SIG-M5 treated with dmso at 0.1 percent for 504 hours (cell line): ENCODE measurements at regions not wholly inside any gene's neighbourhood (a gene's known extent, or its start where the extent isn't known, plus 50 kb on each side); places are given as distances from the start of the nearest gene placed in this dataset.
"Not testable (repeated sequence)": the region's sequence is repeated elsewhere in the genome, so short reads cannot be mapped to it uniquely, and the experiment has no call there.

Experiments
- DNase-seq: peaks from one replicate; lab custom pipeline; 2025; ENCODE audit not compliant: unreplicated experiment; lab: John Stamatoyannopoulos, UW

DNA sequence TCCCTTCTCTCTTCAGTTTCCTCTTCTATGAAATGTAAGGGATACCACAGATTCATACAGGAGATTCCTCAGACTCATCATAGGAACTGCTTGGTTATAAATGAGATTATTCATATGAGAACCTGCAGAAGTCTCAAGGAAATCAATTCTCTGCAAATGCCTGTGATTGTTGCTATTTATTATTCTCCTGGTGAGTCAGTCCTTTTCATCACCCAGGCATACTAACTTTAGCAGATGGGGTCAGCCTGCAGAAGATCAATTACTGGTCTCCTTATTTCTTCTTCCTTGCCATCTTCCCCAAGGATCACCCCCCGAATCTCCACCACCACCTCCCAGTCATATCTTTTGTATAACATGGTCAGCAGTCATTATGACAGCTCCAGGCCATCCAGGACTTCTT is 53.8 kb upstream of the DCP1A start:
- DNase-seq: no peak

DNA sequence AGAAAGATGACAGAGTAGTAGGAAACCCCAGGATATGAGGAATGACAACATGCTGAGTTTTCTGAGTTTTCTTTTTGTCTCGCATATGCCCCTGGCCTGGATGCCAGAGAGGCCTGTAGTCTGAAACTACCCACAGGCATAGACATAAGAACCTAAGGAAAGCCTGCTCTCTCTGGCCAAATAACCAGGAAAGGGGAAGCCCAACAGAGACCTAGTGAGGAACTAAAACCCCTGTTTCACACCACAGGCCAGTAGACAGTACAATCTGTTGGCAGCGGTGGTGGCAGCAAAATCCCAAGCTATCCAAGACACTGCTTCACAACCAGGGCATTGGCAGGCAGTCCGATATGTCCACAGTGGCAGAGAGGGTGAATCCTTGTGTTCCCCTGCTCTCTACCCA is 55.0 kb upstream of the DCP1A start:
- peak; percentile 29 for DNase-seq

DNA sequence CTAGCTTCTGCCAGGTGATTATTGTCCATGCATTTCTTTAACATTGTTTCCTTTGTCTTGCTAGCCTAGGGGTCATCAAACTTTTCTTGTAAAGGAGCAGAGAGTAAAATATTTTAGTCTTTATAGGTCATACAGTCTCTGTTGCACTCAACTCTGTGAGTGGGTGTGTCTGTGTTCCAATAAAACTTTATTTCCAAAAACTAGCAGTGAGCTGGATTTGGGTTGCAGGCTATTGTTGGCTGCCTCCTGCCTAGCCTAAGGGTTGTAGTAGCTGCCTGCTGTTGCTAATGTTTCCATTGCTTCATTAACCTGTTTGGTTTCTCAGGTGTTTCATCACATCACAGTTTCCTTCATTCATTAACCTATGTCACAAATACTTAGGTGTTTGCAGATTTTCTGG is 64.0 kb upstream of the DCP1A start:
- no peak for DNase-seq

DNA sequence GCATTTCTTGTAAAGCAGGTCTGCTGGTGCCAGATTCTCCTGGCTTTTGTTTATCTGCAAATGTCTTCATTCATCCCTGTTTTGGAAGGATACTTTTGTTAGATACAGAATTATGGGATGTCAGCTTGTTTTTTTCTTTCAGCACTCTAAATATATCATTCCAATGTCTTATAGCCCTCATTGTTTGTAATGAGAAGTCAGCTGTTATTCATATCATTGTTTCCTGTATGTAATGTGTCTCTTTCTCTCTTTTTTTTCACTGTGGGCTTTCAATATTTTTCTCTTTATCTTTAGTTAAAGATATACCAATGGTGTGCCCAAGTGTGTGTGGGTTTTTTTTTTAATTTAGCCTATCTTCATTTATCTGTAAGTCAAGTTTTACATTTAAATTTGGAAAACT is 65.6 kb upstream of the DCP1A start:
- DNase-seq: no peak

DNA sequence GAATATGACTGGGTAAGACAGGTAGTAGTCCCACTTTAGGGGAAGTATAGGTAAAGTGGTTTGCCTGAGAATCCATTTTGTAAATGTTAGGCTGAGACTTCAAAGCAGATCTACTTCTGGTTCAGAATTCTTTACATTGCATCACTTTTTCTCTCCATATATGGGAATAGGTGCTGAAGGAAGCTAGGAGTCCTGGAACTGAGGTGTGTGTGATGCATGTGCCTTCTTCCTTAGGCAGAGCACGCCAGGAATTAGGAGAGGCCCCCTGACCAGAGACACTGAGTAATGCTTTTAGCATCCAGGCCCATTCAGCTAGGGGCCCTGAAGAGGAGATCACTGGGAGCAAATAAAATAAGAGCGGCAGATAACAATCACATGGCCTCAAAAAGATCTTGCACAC is 69.2 kb upstream of the DCP1A start:
- no peak for DNase-seq

DNA sequence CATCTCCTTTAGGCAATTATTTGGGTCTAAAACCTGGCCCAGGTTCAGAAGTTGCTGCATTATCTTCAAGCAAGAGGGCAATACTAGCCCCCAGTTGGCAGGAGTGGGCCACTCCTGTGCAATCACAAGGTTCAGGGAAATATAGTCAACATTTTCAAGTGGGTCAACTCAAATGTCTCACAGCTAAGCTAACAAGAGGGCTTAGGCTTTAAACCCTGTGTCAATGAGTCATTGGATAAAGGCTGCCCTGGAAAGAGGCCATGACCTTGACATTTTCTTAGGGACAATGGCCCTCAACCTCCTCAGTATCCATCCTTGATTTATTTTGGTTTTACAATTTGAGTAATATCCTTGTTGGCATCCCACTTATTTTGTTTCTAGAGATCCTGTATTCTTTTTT is 73.5 kb upstream of the DCP1A start:
- no peak for DNase-seq

DNA sequence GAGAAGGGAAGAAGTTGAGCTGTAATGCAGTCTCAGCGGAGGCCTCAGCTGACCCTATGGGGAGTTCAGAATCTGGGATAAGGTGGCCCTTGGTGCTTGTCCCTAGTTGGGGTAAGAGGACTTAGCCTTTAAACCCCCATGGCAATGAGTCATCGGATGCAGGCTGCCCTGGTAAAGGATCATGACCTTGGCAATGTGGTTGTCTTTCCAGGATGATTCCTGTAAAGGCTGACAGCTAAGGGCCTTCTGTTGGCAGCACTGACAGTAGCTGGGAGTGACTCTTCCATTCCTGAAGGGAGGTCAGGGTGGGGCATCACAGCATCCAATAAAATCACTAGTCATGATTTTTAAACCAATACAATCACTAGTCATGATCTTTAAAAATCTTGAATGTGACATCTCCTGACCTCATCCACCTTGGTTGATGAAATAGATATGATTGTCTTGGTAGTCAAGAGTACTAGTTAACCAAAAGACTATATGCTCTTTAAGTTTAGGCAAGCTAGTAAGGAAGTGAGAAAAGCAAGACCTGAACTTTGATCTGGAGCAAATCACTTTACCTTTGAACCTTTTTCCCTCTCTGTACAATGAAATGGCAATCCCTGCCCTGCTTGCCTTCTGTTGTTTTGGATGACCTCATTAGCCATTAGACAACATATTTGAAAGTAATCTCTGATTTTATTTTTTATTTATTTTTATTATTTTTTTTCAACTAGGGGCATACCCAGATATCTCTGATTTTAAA is 71.3 kb upstream of the CACNA1D start:
- no peak for DNase-seq

DNA sequence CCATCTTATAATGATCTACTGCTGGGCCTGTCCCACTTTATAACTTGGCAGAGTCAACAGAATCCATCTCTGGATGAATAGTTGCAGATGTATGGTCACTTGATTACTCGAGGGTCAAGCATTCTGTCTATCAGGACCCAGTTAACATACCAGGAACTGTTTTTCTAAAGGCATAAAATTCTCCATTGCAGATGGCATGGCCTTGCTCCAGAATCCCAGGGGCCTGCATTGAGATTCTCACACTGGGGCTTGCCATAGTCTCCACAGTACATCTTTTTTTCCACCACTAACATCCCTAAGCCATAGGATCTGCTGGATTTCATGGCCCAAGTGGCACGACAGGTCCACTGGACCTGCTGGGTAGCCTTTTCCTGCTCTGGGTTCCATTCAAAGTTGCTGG is 68.5 kb upstream of the CACNA1D start:
- DNase-seq: no peak

DNA sequence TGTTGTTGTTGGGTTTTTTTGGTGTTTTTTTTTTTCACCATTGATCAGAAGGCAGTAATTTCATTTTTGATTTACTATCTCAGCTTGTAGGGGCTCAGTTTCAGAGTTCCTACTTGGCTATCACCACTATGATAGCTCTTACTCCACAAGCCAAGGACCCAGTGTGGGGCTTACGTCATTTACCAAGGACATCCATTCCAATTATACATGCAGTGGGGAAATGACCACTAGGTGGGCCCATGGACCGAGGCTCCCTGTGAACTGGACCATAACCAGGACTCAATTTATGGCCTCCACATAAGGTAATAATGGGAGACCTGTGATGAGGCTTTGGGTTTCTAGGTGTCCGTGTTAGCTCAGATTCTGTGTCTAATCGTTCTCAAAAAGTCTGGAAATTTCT is 67.5 kb upstream of the CACNA1D start:
- DNase-seq: no peak

DNA sequence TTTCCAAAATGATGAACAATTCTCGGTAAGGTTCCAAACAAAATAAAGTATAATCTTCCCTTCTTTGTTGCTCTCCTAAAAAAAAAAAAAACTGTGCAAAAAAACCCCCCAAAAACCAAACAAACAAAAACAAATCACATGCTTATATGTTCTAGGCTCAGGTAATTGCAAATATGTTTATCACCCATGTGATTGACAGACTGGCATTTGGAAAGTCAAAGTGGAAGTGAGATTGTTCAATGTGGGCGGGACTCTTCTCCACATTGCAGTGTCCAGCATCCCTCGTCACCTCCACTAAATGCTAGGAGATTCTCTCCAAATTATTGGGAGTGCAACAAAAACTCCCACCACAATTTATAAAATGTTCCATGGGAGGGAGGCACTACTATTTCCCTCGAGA is 57.6 kb upstream of the CACNA1D start:
- no peak for DNase-seq

DNA sequence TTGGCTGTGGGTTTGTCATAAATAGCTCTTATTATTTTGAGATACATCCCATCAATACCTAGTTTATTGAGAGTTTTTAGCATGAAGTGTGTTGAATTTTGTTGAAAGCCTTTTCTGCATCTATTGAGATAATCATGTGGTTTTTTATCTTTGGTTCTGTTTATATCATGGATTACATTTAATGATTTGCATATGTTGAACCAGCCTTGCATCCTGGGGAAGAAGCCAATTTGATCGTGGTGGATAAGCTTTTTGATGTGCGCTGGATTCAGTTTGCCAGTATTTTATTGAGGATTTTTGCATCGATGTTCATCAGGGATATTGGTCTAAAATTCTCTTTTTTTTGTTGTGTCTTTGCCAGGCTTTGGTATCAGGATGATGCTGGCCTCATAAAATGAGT is 51.5 kb upstream of the CACNA1D start:
- not testable (repeated sequence) for DNase-seq
